ENCODE measurements at regions not wholly inside any gene's neighbourhood (a gene's known extent, or its start where the extent isn't known, plus 50 kb on each side); places are given as distances from the start of the nearest gene placed in this dataset.

DNA sequence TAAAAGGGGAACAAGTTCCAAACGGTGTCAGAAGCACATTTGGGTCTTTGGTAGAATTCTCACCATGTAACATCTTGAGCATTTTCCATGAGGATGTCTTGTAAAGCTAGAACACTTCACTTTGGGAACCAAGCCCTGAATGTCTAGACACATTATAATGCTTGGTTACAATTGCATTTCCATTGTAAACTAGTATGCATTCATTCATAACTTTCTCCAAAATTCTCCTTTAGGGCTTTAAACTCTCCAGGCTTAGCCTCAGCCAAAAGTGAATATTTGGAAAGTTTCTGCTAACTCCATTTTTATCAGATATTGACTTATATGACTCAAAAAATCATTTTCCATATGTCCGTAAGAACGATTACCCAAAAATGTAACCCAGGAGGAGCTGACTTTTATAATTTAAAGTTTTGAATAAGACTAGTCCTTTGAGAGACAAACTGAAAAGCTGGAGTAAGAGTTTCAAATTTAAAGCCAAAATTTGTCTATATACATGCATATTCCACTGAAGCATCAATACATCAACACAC, 1170.4 kb downstream of the EFNB2 start:
- TF ChIP-seq POLR2A (IDR thresholded peaks at IDR 0.05), result no peak
- intact Hi-C loops (cut with DNase I; ENCODE audit: low total_unique reads), result no loop called here
- Histone ChIP-seq H3K4me3 (no peak overlapping the region), H3K27ac (no peak overlapping the region), H3K27me3 (no peaks in the 10 kb centered on the region), H3K36me3 (no peaks in the 10 kb centered on the region), H3K4me1 (no peaks in the 10 kb centered on the region), H3K9me3 (no peaks in the 10 kb centered on the region)
- no peak for DNase-seq

DNA sequence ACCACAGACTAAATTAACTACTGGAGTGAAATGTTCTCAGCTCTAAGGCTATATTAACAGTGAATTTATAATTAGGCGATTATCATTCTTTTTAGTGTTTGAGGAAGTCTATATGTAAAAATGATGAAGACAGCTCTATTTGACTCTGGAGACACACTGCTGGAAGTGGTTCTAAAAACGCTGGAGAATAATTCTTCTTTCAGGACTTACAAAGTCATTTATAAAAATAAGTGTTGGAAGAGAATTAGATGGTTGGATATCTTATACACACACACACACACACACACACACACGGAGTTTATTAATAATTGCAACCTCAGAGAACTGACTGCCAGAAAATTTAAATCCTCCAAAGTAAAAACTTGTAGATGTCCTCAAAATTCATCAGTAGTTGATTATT, 1171.3 kb downstream of the EFNB2 start:
- Histone ChIP-seq H3K9me3 (no peaks in the 10 kb centered on the region), H3K4me3 (no peak overlapping the region), H3K27me3 (no peaks in the 10 kb centered on the region), H3K4me1 (no peaks in the 10 kb centered on the region), H3K36me3 (no peaks in the 10 kb centered on the region), H3K27ac (no peak overlapping the region)
- DNase-seq, result no peak
- intact Hi-C loops (cut with DNase I; ENCODE audit: low total_unique reads), result no loop called here
- no peak for TF ChIP-seq POLR2A (IDR thresholded peaks at IDR 0.05)
- no peak for TF ChIP-seq CTCF (IDR thresholded peaks at IDR 0.05)

DNA sequence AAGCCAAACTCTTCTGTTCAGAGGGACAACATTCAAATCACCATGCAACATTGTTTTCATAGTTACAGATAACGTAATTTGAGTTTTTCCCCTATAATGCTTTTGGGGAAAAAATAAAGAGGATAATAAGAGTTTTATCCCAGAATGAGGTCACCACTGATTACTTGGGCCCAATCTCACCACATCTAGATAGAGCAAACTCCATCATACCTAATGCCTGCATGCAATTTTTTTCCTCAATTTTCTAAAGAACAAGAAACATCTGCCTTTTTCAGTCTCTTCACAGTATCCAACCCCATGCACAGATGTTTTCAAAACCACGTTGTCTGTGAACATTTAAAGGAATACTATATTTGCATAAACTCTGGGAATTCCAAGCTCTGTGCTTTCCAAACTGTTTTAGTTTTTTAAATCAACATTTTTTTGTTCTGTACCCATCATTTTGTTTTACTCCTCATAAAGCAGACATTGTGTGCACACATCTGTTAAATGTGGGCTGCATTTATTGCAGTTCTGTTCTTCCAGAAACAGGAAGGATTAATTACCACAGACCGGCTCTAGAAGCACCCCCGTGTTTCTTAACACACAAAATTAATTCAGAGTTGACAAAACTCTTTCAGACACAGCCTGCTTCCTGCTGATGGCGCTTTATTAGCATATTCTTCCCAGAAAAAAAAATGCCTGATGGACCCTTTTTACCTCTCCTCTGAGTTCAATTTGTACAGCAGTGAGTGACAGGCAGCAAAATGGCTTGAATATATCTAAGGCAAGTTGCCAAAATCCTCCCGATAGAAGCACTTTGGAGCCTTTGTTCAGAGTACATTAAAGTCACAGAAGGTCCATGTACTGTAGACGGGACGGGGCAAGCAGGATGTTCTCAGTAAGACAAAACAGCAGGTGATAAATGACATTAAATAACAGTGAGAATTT, 1171.9 kb downstream of the EFNB2 start:
- Histone ChIP-seq H3K27me3 (no peaks in the 10 kb centered on the region), H3K27ac (no peak overlapping the region), H3K4me3 (no peak overlapping the region), H3K9me3 (no peaks in the 10 kb centered on the region), H3K4me1 (no peaks in the 10 kb centered on the region), H3K36me3 (no peaks in the 10 kb centered on the region)
- TF ChIP-seq CTCF (IDR thresholded peaks at IDR 0.05) (no peak), POLR2A (IDR thresholded peaks at IDR 0.05) (no peak)
- DNase-seq, result no peak
- intact Hi-C loops (cut with DNase I; ENCODE audit: low total_unique reads), result no loop called here

- H3K4me3 ChIP-seq, result no peak overlapping the region
- no peaks in the 10 kb centered on the region for H3K4me1 ChIP-seq
- no peaks in the 10 kb centered on the region for H3K36me3 ChIP-seq
- TF ChIP-seq CTCF (IDR thresholded peaks at IDR 0.05) (no peak), POLR2A (IDR thresholded peaks at IDR 0.05) (no peak)
- no peaks in the 10 kb centered on the region for H3K27me3 ChIP-seq
- DNase-seq, result no peak
- intact Hi-C loops (cut with DNase I; ENCODE audit: low total_unique reads), result no loop called here
- H3K9me3 ChIP-seq, result no peaks in the 10 kb centered on the region
- no peak overlapping the region for H3K27ac ChIP-seq
Measured at GRCh38 chr13:105353654-105354053, 1181.8 kb downstream of the EFNB2 start.

DNA sequence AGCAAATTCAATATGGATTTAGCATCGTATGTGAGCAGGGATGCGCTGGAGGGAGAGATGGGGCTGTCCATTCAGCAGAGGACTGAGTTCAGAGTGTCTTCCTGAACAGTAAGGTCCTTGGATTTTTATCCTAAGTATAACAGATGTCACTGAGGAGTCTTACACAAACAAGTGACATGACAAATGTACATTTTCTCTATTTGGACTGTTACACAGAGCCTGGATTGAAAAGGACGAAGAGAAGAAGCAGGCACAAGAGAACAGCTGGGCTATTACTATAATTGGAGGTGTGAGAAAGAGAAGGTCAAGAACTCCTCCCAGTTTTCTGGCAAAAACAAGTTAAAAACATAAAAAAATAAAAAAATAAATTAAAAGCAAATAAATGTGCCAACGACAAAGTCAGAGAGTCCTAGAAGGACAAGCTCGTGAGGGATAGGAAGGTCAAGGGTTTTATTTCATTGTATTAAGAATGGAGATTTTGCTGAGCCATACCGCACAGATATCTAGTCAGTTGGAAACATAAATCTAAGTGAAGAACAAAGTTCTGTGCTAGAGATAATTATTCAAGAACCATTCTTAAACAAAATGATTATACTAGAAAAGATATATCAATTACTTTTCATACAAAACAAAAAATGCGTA, 1186.3 kb downstream of the EFNB2 start:
- TF ChIP-seq POLR2A (IDR thresholded peaks at IDR 0.05), result no peak
- TF ChIP-seq CTCF (IDR thresholded peaks at IDR 0.05), result no peak
- intact Hi-C loops (cut with DNase I; ENCODE audit: low total_unique reads), result no loop called here
- Histone ChIP-seq H3K36me3 (no peaks in the 10 kb centered on the region), H3K27me3 (no peaks in the 10 kb centered on the region), H3K4me1 (no peaks in the 10 kb centered on the region), H3K27ac (no peak overlapping the region), H3K9me3 (no peaks in the 10 kb centered on the region), H3K4me3 (no peak overlapping the region)
- DNase-seq, result no peak
